DND-41 (cell line): ENCODE measurements at regions not wholly inside any gene's neighbourhood (a gene's known extent, or its start where the extent isn't known, plus 50 kb on each side); places are given as distances from the start of the nearest gene placed in this dataset.
"Not testable (repeated sequence)": the region's sequence is repeated elsewhere in the genome, so short reads cannot be mapped to it uniquely, and the experiment has no call there.

Source experiments
- ATAC-seq: fragments of 200-7000 bp; cut with Tn5 transposase; 3 replicates; pipeline ENCODE4 v1.9.1; 2021; ENCODE audit warnings: low read depth; ENCODE audit not compliant: insufficient read depth
- DNase-seq: peaks from one replicate; pipeline ENCODE4 v3.0.0-alpha.2; 2020
- H2AFZ ChIP-seq: 2 replicates; pipeline ENCODE4 v1.6.0; 2012; ENCODE audit warnings: low read depth, low read length
- H3K27ac ChIP-seq: 2 replicates; pipeline ENCODE4 v1.5.1; 2012; ENCODE audit warnings: low read length, inconsistent platforms
- H3K27me3 ChIP-seq: fragments of 200-600 bp; sonication (generic); 2 replicates; pipeline ENCODE4 v1.6.0; 2012; ENCODE audit warnings: low read length, mild to moderate bottlenecking, inconsistent platforms; ENCODE audit not compliant: insufficient read depth, poor library complexity
- H3K36me3 ChIP-seq: 2 replicates; pipeline ENCODE4 v1.5.1; 2012; ENCODE audit warnings: low read length, inconsistent platforms; ENCODE audit not compliant: insufficient read depth
- H3K4me1 ChIP-seq: 2 replicates; pipeline ENCODE4 v1.5.1; 2012; ENCODE audit warnings: mild to moderate bottlenecking, low read length; ENCODE audit not compliant: insufficient read depth
- H3K4me2 ChIP-seq: 2 replicates; pipeline ENCODE4 v1.6.0; 2012; ENCODE audit warnings: mild to moderate bottlenecking, moderate library complexity, low read length, inconsistent platforms; ENCODE audit not compliant: insufficient read depth
- H3K4me3 ChIP-seq, 2 experiments: fragments of 200-600 bp in 1 of 2; shearing (Covaris generic) in 1 of 2; 2 replicates each; pipeline ENCODE4 v1.5.1; 2012 to 2016; ENCODE audit warnings: inconsistent platforms in 2 of 2, low read length in 2 of 2, mild to moderate bottlenecking in 2 of 2, low read depth in 1 of 2, moderate library complexity in 1 of 2
- H3K79me2 ChIP-seq: 2 replicates; pipeline ENCODE4 v1.6.0; 2012; ENCODE audit warnings: low read length, inconsistent platforms; ENCODE audit not compliant: insufficient read depth
- H3K9ac ChIP-seq: 2 replicates; pipeline ENCODE4 v1.6.0; 2012; ENCODE audit warnings: low read depth, mild to moderate bottlenecking, inconsistent platforms, low read length, moderate library complexity
- H3K9me3 ChIP-seq: 2 replicates; pipeline ENCODE4 v1.5.1; 2012; ENCODE audit warnings: low read length, moderate library complexity, mild to moderate bottlenecking, inconsistent platforms; ENCODE audit not compliant: insufficient read depth, severe bottlenecking
- H4K20me1 ChIP-seq: 2 replicates; pipeline ENCODE4 v1.6.0; 2012; ENCODE audit warnings: low read length; ENCODE audit not compliant: insufficient read depth
- CTCF ChIP-seq: IDR thresholded peaks from 2 replicates; pipeline ENCODE4 v1.5.1; 2012; ENCODE audit warnings: borderline replicate concordance, low read length, moderate library complexity, mild to moderate bottlenecking; ENCODE audit not compliant: poor library complexity, severe bottlenecking; ENCODE audit errors: extremely low read depth
- EZH2 ChIP-seq: IDR thresholded peaks from 3 replicates; pipeline ENCODE4 v1.6.1; 2012; ENCODE audit warnings: borderline replicate concordance, low read depth, mild to moderate bottlenecking, moderate library complexity, low read length, inconsistent platforms; ENCODE audit not compliant: severe bottlenecking

GRCh38 chr17:54180950-54181349 is 358.2 kb downstream of the KIF2B start:
- Histone ChIP-seq H2AFZ (no peak overlapping the region), H3K27me3 (no peaks in the 10 kb centered on the region), H3K9ac (no peak overlapping the region), H3K36me3 (no peaks in the 10 kb centered on the region), H3K27ac (no peak overlapping the region), H3K4me1 (no peaks in the 10 kb centered on the region), H3K4me3 (no peak overlapping the region), H4K20me1 (no peaks in the 10 kb centered on the region), H3K79me2 (no peaks in the 10 kb centered on the region), H3K4me2 (no peak overlapping the region), H3K9me3 (no peaks in the 10 kb centered on the region)
- no peak for TF ChIP-seq EZH2
- no peak for TF ChIP-seq CTCF
- no peak for DNase-seq
- ATAC-seq, result no peak

- Histone ChIP-seq H3K4me1 (no peaks in the 10 kb centered on the region), H3K36me3 (no peaks in the 10 kb centered on the region), H4K20me1 (no peaks in the 10 kb centered on the region), H3K79me2 (no peaks in the 10 kb centered on the region), H3K4me2 (no peak overlapping the region), H2AFZ (no peak overlapping the region), H3K27ac (no peak overlapping the region), H3K27me3 (no peaks in the 10 kb centered on the region), H3K4me3 (no peak overlapping the region), H3K9me3 (no peaks in the 10 kb centered on the region), H3K9ac (no peak overlapping the region)
- ATAC-seq (no peak), DNase-seq (no peak)
- TF ChIP-seq CTCF (no peak), EZH2 (no peak)
Observed at GRCh38 chr17:54191261-54191660, 368.5 kb downstream of the KIF2B start.

DNA sequence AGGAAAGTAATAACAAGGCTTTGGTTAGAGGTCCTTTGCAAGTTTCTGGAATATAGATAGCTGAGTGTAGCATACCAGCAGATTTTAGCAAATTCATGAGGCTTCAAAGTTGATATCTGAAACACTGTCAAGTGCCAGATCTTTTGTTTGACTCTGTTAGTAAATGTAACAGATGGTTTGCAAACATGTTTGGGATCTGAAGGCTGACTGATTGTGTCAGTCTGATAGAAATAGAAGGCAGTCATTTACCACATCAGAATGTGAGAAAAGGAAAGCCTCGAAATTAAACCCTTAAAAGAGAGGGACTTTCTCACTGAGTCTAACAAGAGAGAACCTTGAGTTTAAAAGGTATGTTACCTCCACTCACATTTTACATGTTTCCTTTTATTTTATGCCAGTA is 371.5 kb downstream of the KIF2B start:
- Histone ChIP-seq H3K27ac (no peak overlapping the region), H3K79me2 (no peaks in the 10 kb centered on the region), H3K4me2 (no peak overlapping the region), H4K20me1 (no peaks in the 10 kb centered on the region), H3K27me3 (no peaks in the 10 kb centered on the region), H3K4me1 (no peaks in the 10 kb centered on the region), H3K9ac (no peak overlapping the region), H3K36me3 (no peaks in the 10 kb centered on the region), H2AFZ (no peak overlapping the region), H3K9me3 (no peaks in the 10 kb centered on the region), H3K4me3 (no peak overlapping the region)
- ATAC-seq (no peak), DNase-seq (no peak)
- TF ChIP-seq CTCF (no peak), EZH2 (no peak)

DNA sequence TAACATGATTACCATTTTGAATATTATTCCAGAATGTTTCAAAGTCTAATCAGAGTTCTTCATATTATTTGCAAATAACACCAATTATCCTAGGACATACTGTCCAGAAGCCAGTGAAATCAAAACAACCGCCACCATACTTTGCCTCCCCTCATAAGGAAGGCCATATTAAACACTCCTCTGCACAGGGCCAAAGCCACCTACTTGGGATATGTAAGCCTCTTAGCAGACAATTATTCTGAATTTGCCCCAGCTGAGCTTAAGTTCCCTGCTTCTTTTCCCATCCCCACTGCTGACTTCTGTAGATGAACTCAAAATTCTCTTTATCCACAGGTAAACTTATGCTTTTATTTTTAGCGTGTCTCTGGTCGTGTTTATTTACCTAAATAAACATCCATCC is 374.0 kb downstream of the KIF2B start:
- Histone ChIP-seq H3K9me3 (no peaks in the 10 kb centered on the region), H2AFZ (no peak overlapping the region), H3K4me1 (no peaks in the 10 kb centered on the region), H3K36me3 (no peaks in the 10 kb centered on the region), H3K4me2 (no peak overlapping the region), H3K27ac (no peak overlapping the region), H3K79me2 (no peaks in the 10 kb centered on the region), H4K20me1 (no peaks in the 10 kb centered on the region), H3K27me3 (no peaks in the 10 kb centered on the region), H3K9ac (no peak overlapping the region), H3K4me3 (no peak overlapping the region)
- no peak for ATAC-seq
- DNase-seq, result no peak
- no peak for TF ChIP-seq CTCF
- no peak for TF ChIP-seq EZH2

DNA sequence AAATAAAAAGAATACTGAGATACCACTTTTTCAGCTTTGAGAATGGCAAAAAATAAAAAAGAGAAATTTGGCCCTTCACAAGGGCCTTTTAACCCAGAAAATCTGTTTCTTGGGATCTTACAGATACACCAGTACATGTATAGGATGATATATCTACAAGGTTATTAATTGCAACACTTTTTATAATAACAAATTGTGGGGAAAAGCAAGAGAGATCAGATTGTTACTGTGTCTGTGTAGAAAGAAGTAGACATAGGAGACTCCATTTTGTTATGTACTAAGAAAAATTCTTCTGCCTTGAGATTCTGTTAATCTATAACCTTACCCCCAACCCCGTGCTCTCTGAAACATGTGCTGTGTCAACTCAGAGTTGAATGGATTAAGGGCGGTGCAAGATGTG is 378.7 kb downstream of the KIF2B start:
- not testable (repeated sequence) for DNase-seq, H2AFZ ChIP-seq, H3K9ac ChIP-seq, H3K79me2 ChIP-seq, H3K27me3 ChIP-seq, H4K20me1 ChIP-seq, H3K9me3 ChIP-seq, H3K4me2 ChIP-seq, H3K27ac ChIP-seq, H3K4me1 ChIP-seq, H3K36me3 ChIP-seq, H3K4me3 ChIP-seq, ATAC-seq
